GM18909 (cell line): ENCODE measurements at regions not wholly inside any gene's neighbourhood (a gene's known extent, or its start where the extent isn't known, plus 50 kb on each side); places are given as distances from the start of the nearest gene placed in this dataset.

Experiments used
- ATAC-seq: cut with Tn5 transposase; IDR thresholded peaks from one replicate; pipeline ENCODE4 v1.9.1; 2021; ENCODE audit warnings: mild to moderate bottlenecking; ENCODE audit not compliant: unreplicated experiment, poor library complexity

DNA sequence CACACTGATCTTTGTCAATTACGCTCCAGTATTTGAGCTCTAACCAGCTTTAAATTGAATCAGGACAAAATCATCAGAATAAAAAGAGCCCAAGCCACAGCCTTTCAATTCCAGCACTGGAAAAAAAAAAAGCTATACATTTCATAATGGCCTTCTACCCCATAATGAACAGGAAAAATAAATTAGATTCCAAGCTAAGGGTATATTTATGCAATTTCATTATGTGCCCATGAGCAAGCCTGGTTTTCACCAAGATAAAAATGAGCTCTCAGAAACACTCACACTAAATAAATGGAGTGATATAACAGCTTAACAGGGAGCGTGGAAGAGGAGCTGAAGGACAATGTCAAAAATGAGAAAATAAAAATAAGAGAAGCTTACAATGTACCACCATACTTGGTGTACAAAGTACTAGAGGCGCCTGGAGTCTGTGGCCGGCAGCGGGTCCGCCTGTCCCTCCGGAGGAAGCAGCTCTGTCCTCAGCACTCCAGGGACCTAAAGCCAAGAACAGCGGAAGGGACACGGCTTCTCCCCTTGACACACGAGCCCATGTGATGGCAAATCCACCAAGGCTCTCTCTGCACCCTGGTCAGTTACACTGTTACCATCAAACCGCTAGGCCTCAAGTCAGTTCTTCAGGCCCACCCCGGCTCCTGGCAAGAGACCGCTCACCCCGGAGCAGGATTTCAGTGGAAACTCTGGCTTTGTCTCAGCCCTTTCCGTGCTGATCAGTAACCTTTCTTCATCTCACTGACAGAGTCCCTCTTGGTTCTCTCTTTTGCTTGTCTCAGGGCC lies 69.6 kb downstream of the RBFOX3 start:
- no peak for ATAC-seq

DNA sequence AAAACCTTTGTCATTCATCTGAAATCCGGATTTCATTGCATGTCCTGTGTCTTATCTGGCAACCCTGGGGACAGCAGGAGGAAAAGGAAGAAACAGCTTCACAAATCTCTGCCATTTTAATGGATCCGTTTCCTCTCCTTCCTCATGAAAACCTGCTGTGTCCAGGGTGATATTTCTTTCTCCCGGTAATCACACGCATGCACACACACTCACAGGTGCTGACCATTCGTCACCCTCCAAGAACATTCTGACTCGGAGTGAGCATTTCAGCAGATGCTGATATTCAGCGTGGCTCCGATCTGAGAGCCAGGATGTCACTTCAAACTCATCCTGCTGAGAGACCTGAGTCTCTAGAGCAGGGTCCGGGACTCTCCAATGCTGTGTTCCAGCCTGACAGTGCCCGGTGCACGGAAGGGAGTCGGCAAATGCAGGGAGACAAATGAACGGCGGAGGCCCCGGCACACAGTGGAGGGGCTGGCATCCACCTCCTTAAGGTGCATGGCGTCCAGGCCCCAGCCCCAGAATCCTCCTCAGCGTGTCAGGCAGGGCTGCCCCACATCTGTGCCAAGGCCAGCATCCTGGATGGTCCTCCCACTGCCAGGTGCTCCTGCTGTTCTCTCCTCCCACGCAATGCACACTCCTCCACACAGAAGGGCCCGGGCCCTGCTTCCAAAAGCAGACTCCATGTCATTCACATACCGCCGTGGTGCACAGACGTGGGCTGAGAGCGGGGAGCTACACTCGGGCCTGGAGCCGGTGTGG lies 70.7 kb downstream of the RBFOX3 start:
- no peak for ATAC-seq

- no peak for ATAC-seq
Observed at GRCh38 chr17:79538291-79538690, 72.6 kb downstream of the RBFOX3 start.

- ATAC-seq = no peak
Observed at GRCh38 chr17:79537686-79538085, 73.2 kb downstream of the RBFOX3 start.

- no peak for ATAC-seq
Observed at GRCh38 chr17:79537061-79537460, 73.8 kb downstream of the RBFOX3 start.

DNA sequence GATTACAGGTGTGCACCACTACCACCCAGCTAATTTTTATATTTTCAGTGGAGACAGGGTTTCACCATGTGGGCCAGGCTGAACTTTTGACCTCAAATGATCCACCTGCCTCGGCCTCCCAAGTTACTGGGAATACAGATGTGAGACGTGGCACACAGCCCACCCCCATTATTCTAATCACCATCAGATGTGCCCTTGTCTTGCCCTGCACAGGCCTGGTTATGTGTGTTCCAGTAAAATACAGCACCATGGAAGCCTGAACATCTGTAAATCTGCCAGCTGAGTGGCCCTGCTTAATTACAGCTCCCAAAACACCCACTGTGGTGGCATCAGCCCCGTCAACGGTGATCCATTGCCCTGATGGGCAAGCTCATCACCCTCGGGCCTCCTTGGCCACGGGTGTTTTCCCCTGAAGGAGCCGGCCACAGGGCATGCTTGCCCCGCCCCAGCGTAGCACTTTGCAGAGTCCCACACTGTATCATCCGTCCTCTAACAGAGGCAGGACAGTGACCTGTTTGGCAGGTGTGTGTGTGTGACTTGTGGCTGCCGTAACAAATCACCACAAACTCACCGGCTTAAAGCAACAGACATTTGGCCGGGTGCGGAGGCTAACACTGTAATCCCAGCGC lies 74.5 kb downstream of the RBFOX3 start:
- no peak for ATAC-seq

DNA sequence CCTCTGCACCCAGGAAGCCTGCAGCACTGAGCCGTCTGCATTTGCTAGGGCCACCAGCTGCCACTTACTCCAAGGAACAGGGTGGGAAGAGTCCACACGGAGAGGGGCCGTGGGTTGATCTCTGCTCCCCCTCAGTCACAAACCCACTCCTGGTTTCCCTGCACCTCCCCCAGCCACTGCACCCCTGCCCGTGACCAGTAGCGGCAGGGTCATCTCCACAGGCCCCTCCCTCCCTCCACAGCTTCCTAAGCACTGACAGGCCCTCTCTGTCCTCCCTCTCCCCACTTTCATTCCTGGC lies 75.2 kb downstream of the RBFOX3 start:
- no peak for ATAC-seq

DNA sequence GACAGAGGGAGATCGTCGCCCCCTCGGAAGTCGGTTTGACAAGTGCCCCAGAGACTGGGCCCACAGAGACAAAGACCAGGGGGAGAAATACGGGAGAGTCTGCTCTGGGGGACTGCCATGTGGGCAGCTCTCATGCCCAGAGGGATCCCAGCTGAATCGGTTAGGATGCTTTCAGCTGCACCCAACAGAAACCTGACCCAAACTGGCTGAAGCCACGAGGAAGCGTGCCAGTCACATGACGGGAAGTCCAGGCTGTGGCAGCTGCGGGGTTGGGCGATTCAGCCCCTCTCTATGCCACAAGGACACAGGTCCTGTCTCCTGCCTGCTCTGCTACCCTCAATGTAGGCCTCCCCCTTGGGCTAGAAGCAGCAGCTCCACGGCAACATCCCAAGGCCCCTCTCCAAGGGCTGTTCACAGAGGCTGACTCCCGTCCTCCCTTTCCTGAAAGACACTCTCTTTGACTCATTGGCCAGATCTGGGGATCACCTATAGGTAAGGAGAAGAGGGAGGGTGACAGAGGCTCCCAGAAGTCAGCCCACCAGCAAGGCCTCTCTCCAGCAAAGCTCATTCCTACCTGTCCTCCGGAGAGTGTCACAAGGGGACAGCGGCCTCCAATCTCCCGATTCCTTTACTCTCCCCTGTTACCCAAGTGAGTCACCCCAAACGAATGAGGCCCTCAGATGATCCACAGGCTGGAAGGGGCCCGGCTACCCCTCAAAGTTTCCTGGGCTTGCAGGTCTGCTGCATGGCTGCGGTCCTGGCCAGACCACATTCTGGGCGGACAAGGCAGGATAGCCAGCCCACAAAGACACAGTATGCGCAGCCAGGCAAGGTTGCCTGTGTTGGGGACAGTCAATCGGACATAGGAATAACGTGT lies 75.8 kb downstream of the RBFOX3 start:
- no peak for ATAC-seq

DNA sequence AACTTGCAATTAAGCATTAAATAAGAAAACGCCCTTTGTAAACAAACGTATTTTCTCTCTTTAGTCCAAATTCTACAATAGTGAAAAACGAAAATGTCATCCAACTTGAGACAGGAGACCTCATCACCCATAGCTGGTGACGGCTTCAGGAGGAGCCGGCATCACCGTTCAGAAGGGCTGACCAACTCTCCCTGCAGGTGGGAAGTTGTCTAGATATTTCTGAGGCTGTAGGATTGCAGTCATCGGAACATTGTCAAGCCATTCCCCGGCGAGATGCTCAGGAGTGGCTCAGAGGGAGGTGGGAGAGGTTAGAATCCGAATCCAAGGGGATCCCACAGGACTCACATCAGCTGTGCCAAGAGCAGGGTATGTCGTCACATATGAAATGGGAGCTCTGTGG lies 76.7 kb downstream of the RBFOX3 start:
- ATAC-seq = no peak

- ATAC-seq = no peak
Observed at GRCh38 chr17:79533116-79533515, 77.7 kb downstream of the RBFOX3 start.

DNA sequence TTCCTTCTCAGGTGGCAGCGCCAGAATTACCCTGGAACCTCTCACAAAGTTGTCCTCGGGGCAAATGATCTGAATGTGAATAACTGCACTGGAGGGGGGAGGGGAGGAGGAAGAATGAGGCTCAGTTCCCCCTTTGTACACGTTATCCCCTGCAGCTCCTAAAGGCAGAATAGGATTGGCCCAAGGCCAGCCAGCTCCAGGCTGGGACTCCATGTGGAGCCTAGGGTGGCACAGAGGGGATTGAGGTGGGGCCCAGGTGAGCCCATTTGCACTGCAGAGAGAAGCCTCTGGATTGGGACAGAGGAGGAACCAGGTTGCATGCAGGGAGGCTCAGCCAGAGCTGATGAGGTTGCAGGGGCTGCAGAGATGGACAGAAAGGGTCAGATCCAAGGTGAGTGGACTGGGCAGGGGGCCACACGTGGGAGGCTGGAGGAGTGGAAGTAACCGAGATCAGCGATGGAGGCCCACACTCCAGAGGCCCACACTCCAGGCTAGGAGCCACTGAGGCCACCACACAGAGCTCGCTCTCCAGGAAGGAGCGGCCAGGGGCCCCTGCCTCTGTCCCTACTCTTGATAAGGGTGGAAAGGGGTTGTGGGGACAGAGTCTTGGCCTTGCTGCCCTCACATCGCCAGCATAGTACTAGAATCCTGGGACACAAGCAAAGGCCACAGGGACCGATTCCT lies 78.6 kb downstream of the RBFOX3 start:
- ATAC-seq = no peak

DNA sequence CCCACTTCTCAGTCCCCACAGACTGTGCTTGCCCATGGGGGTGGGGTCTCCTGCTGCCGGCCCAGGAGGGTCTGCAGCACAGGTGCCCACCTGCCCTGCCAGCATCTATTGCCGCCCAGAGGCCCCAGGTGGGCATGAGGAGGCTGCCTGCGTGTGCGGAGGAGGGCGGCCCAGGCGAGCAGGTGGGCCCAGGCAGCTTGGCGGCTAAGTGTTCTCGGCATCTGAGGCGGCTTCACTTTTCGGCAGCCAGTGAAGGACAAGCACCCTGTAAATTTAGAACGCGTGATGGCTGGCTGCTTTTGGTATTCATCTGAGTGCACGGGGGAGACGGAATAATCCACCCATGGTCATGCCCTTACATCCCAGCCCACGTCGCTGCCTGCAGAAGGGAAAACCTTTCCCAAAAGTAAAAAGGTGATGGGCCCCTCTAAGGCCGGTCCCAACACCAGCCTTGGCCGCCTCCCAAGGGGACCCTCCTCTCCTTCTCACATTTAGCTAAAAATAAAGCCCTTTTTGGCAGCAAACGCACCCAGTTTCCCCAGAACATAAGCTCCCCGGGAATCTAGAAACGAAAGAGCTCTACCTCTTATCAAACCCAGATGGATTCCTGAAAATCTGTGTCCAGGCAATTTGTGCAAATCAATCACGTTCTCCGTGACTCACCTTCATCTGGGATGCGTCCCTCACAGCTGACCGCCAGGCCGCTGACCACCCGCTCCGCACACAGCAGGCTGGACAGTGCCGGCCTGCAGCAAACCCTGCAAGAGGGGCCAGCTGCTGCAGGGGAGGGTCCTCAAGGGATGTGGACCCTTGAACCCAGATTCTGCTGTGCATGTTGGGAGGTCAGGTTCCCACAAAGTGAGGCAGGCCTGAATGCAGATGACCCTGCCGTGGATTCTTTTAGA lies 79.4 kb downstream of the RBFOX3 start:
- no peak for ATAC-seq

DNA sequence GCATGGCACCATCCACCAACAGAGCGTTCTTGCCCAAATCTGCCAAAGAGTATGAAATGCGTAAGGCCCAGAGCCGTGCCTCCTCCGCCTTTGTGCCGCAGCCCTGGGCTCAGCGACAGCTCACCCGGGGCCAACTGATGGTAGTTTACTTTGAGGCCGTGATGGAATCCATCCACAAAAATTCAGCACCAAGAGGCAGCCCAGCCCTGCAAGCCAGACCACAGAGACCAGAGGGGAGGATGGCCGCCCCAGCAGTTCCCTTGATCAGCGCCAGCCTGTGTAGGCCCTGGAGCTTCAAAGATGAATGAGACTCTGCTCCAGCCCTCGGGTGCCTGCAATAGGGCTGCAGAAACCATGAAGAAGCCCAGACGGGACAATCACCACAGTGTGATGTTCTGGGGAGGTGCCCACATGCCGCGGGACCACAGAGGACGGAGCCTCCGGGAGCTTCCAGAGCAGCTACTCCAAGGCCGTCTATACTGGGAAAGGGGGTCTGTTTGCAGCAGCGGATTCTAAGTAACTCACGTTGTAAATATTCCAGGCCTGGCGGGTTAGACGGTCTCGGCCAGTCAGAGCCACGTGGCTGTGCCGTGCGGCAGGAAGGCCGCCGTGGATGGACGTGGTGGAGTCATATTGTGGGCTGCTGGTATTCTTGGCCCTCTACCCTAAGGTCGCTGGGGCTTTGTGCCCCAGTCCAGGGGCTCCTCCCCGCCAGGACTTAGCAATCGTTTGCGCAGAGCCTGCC lies 80.3 kb downstream of the RBFOX3 start:
- ATAC-seq = no peak

DNA sequence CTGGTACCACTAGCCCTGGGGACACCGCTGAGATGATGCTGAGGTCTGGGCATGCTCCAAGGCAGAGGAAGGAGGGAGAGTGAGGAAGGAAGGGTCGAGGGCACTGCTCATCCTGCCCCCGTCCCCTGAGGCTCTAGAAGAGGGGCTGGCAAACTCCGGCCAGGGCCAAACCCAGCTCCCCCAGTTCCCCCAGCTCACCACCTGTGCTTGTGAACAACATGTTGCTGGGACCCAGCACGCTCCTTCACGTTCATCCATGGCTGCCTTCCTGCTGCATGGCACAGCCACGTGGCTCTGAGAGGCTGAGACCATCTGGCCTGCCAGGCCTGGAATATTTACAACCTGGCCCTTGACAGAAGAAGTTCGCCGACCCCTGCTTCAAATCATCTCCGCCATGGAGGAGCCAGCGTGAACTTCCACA lies 81.2 kb downstream of the RBFOX3 start:
- no peak for ATAC-seq

DNA sequence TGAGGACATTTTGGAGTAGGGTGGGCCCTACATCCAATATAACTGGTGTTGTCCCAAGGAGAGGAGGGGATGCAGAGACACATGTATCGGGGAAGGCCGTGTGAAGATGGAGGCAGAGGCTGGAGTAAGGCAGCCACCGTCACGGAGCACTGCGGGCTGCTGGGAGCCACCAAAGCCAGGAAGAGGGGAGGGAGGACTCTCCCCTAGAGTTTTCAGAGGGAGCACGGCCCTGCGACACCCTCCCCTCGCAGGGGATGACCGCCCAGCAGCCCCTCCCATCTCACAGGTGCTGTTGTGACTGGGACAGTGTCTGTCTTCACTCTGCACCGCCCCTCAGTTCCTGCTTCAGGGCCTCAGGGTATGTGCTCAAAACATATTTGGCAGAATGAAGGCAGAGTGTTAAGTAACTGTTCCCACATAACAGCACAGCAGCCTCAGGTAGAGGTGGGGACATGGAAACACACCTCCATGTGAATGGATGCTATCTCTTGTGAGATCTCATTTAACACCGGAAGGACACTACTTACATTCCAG lies 82.2 kb downstream of the RBFOX3 start:
- no peak for ATAC-seq

DNA sequence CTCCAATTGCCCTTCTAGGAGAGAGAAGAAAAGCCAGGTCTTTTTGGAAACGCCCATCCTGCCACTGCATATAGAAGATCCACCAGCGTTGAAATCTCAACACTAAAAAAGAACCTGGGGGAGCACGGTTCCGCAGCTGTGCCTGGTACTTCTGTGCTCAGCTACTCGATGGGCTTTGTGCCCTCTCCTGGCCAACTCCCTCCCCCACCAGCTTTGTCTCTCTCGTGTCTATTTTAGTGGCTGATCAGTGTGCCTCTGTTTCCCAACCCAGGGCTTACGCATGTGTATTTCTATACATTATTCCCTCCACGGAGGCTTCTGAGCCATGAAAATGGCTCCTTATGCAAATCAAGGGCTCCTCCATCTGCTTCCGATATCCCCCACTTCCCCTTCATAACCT lies 83.5 kb downstream of the RBFOX3 start:
- ATAC-seq = no peak

DNA sequence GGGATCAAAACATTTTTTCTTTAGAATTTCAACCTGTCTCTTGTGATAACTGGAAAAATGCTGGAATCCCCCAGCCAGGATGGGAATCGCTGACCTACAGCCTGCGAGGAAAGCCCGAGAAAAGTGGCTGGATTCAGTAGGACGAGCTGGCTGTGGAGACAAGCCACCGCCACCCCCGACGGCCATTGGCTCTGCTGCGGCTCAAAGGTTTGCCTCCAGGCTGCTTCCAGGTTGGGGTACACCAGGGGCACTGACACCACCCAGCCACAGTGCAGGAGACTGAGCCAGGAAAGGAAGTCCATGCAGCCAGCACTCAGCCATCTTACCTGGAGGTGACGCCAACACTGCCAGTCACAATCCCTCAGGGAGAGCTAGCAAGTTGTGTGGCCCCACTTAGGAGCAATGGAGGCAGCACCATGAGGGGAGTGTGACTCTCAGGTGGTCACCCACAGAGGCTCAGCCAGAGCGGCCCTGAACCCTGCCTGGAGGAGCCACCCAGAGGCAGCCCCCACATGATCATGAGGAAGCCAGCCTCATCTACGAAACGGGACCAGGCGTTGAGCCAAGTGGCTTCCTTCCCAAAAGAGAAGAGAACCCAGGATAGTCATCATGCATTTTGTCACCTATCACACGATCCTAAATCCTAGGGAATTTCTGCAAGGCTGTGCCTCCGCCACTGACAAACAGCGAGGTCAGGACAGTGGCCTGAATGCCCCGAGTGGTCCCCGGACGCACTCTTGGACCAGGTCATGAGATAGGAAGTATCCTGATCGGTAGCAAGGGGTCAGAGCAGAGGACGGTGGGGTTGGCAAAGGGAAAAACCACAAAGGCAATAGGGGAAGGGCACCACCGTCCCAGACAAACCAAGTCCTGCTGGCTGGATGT lies 84.8 kb downstream of the RBFOX3 start:
- no peak for ATAC-seq
